GM23338 (cell line): ENCODE measurements at regions not wholly inside any gene's neighbourhood (a gene's known extent, or its start where the extent isn't known, plus 50 kb on each side); places are given as distances from the start of the nearest gene placed in this dataset.

Experiments used
- ATAC-seq: fragments of 200-7000 bp; cut with Tn5 transposase; 3 replicates; pipeline ENCODE4 v1.9.1; 2020
- DNase-seq: peaks from one replicate; pipeline ENCODE4 v3.0.0-alpha.2; 2015; ENCODE audit warnings: low spot score
- H2AFZ ChIP-seq: fragments of 200-600 bp; sonication (generic); 2 replicates; pipeline ENCODE4 v1.8.0; 2016; ENCODE audit warnings: antibody characterized with exemption, mild to moderate bottlenecking, moderate library complexity
- H3F3A ChIP-seq: fragments of 200-600 bp; sonication (generic); replicated peaks from 2 replicates; pipeline ENCODE4 v1.8.0; 2017; ENCODE audit warnings: antibody characterized with exemption, mixed run types, low read depth
- H3K27ac ChIP-seq: fragments of 200-600 bp; sonication (generic); 2 replicates; pipeline ENCODE4 v1.6.1; 2016; ENCODE audit warnings: low read depth
- H3K27me3 ChIP-seq: fragments of 200-600 bp; sonication (generic); 2 replicates; pipeline ENCODE4 v1.8.0; 2016; ENCODE audit warnings: mild to moderate bottlenecking, mixed run types, moderate library complexity; ENCODE audit not compliant: insufficient read depth
- H3K36me3 ChIP-seq: fragments of 200-600 bp; sonication (generic); 2 replicates; pipeline ENCODE4 v1.8.0; 2016; ENCODE audit warnings: mild to moderate bottlenecking; ENCODE audit not compliant: insufficient read depth
- H3K4me1 ChIP-seq: fragments of 200-600 bp; sonication (generic); 2 replicates; pipeline ENCODE4 v1.8.0; 2016; ENCODE audit warnings: mild to moderate bottlenecking, moderate library complexity; ENCODE audit not compliant: insufficient read depth
- H3K4me2 ChIP-seq: fragments of 200-600 bp; sonication (generic); 2 replicates; pipeline ENCODE4 v1.7.1; 2017; ENCODE audit warnings: mixed run types
- H3K4me3 ChIP-seq: fragments of 200-600 bp; sonication (generic); 2 replicates; pipeline ENCODE4 v1.6.1; 2016; ENCODE audit warnings: mixed run types
- H3K79me2 ChIP-seq: fragments of 200-600 bp; sonication (generic); replicated peaks from 2 replicates; pipeline ENCODE4 v1.8.0; 2017; ENCODE audit warnings: mild to moderate bottlenecking; ENCODE audit not compliant: insufficient read depth
- H3K9me2 ChIP-seq: fragments of 200-600 bp; sonication (generic); 2 replicates; pipeline ENCODE4 v1.8.0; 2017; ENCODE audit not compliant: insufficient read depth
- H4K20me1 ChIP-seq: fragments of 200-600 bp; sonication (generic); replicated peaks from 2 replicates; pipeline ENCODE4 v1.8.0; 2017; ENCODE audit warnings: mild to moderate bottlenecking; ENCODE audit not compliant: insufficient read depth
- H3K27ac Mint-ChIP-seq: 2 replicates; pipeline ENCODE4 v1.8.0; 2020; ENCODE audit warnings: inconsistent platforms, mild to moderate bottlenecking, moderate library complexity, mixed read lengths
- H3K27me3 Mint-ChIP-seq: 3 replicates; pipeline ENCODE4 v1.8.0; 2022; ENCODE audit warnings: low read depth, mild to moderate bottlenecking, moderate library complexity, mixed read lengths, inconsistent platforms; ENCODE audit not compliant: insufficient read depth, poor library complexity
- H3K36me3 Mint-ChIP-seq: 3 replicates; pipeline ENCODE4 v1.8.0; 2021; ENCODE audit warnings: low read depth, mild to moderate bottlenecking, inconsistent platforms, moderate library complexity, mixed read lengths
- H3K4me1 Mint-ChIP-seq: 3 replicates; pipeline ENCODE4 v1.8.0; 2020; ENCODE audit warnings: mild to moderate bottlenecking, inconsistent platforms, mixed read lengths
- H3K4me3 Mint-ChIP-seq: 3 replicates; pipeline ENCODE4 v1.8.0; 2021; ENCODE audit warnings: moderate library complexity, mild to moderate bottlenecking, inconsistent platforms, mixed read lengths
- H3K9me3 Mint-ChIP-seq: 3 replicates; pipeline ENCODE4 v1.8.0; 2020; ENCODE audit warnings: moderate library complexity, mild to moderate bottlenecking, inconsistent platforms, mixed read lengths
- CREB1 ChIP-seq: fragments of 250-450 bp; sonication (Bioruptor Pico); IDR thresholded peaks from 2 replicates; pipeline ENCODE4 v1.5.0; 2020; ENCODE audit warnings: low read depth, mild to moderate bottlenecking, moderate library complexity
- EZH2 ChIP-seq: fragments of 200-600 bp; sonication (generic); IDR thresholded peaks from one replicate; pipeline ENCODE4 v1.8.0; 2017; ENCODE audit warnings: antibody characterized with exemption, mild to moderate bottlenecking, low read depth; ENCODE audit not compliant: unreplicated experiment
- EZH2phosphoT487 ChIP-seq: fragments of 200-600 bp; sonication (generic); IDR thresholded peaks from one replicate; pipeline ENCODE4 v1.8.1; 2018; ENCODE audit warnings: antibody characterized with exemption; ENCODE audit not compliant: unreplicated experiment
- JUNB ChIP-seq: IDR thresholded peaks from one replicate; pipeline ENCODE4 v1.6.1; 2016; ENCODE audit warnings: antibody characterized with exemption; ENCODE audit not compliant: unreplicated experiment
- NANOG ChIP-seq: IDR thresholded peaks from 2 replicates; pipeline ENCODE4 v1.6.1; 2016; ENCODE audit warnings: antibody characterized with exemption, borderline replicate concordance
- POLR2AphosphoS5 ChIP-seq: IDR thresholded peaks from 2 replicates; pipeline ENCODE4 v1.6.1; 2016; ENCODE audit warnings: antibody characterized with exemption, low read depth
- STAT1 ChIP-seq: IDR thresholded peaks from one replicate; pipeline ENCODE4 v1.6.1; 2016; ENCODE audit warnings: antibody characterized with exemption; ENCODE audit not compliant: unreplicated experiment
- ZNF114 ChIP-seq: fragments of 250-450 bp; sonication (Bioruptor Pico); IDR thresholded peaks from 2 replicates; pipeline ENCODE4 v1.5.0; 2020; ENCODE audit warnings: mild to moderate bottlenecking, moderate library complexity
- ZNF331 ChIP-seq: fragments of 250-450 bp; sonication (Bioruptor Pico); IDR thresholded peaks from 2 replicates; pipeline ENCODE4 v1.5.0; 2020; ENCODE audit warnings: low read depth, mild to moderate bottlenecking, moderate library complexity
- TF ChIP-seq, protein P1 (sequence below): IDR thresholded peaks from one replicate; pipeline ENCODE4 v1.6.1; 2018; ENCODE audit warnings: antibody characterized with exemption; ENCODE audit not compliant: unreplicated experiment
- TF ChIP-seq, protein P2 (sequence below): IDR thresholded peaks from 2 replicates; pipeline ENCODE4 v1.6.1; 2016; ENCODE audit warnings: antibody characterized with exemption
- TF ChIP-seq, protein P3 (sequence below), 2 experiments: fragments of 200-600 bp in 1 of 2; sonication (generic) in 1 of 2; conservative IDR thresholded peaks; 2 replicates each; pipeline versions ENCODE4 v1.5.1 to v1.6.1; 2016 to 2017; ENCODE audit warnings: antibody characterized with exemption in 2 of 2, low read depth in 2 of 2, mild to moderate bottlenecking in 2 of 2, moderate library complexity in 1 of 2
- TF ChIP-seq, protein P4 (sequence below): fragments of 250-450 bp; sonication (Bioruptor Pico); IDR thresholded peaks from 2 replicates; pipeline ENCODE4 v1.5.0; 2020; ENCODE audit warnings: mild to moderate bottlenecking, moderate library complexity

DNA sequence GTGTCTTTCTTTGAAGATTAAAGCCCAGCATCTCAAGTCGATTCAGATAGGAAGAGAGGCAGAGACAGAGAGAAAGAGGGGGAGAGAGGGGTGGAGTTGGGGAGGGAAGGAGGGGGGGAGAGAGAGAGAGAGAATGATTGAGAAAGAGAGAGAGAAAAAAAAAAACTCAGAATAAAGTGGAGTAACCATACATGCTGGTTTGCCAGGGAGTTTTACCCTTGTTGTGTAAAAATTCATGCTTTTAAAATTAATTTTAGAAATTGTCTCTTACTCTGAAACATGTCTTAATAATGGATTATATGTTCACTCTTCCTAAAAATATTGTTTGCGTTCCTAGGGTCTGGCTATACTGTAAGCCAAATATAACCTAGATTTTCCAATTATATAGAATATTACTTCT is 908.5 kb downstream of the DSC3 start:
- Histone ChIP-seq H3K27me3 (no peaks in the 10 kb centered on the region), H2AFZ (no peak overlapping the region), H4K20me1 (no peaks in the 10 kb centered on the region), H3F3A (no peaks in the 10 kb centered on the region), H3K79me2 (no peaks in the 10 kb centered on the region), H3K4me3 (no peak overlapping the region), H3K36me3 (no peaks in the 10 kb centered on the region), H3K4me1 (no peaks in the 10 kb centered on the region), H3K4me2 (no peak overlapping the region), H3K27ac (no peak overlapping the region), H3K9me2 (peaks cover 4% of the 10 kb centered on the region; the same call in 1 of the 2 replicates)
- H3K36me3 Mint-ChIP-seq, result peaks cover 3% of the 10 kb centered on the region; the same call in 1 of the 3 replicates
- no peaks in the 10 kb centered on the region for H3K4me1 Mint-ChIP-seq
- no peak for ATAC-seq
- H3K4me3 Mint-ChIP-seq, result no peak overlapping the region
- no peak for DNase-seq
- H3K27me3 Mint-ChIP-seq, result no peaks in the 10 kb centered on the region
- no peak overlapping the region for H3K27ac Mint-ChIP-seq
- no peak for TF ChIP-seq CREB1
- no peak for TF ChIP-seq NANOG
- TF ChIP-seq, protein P1, sequence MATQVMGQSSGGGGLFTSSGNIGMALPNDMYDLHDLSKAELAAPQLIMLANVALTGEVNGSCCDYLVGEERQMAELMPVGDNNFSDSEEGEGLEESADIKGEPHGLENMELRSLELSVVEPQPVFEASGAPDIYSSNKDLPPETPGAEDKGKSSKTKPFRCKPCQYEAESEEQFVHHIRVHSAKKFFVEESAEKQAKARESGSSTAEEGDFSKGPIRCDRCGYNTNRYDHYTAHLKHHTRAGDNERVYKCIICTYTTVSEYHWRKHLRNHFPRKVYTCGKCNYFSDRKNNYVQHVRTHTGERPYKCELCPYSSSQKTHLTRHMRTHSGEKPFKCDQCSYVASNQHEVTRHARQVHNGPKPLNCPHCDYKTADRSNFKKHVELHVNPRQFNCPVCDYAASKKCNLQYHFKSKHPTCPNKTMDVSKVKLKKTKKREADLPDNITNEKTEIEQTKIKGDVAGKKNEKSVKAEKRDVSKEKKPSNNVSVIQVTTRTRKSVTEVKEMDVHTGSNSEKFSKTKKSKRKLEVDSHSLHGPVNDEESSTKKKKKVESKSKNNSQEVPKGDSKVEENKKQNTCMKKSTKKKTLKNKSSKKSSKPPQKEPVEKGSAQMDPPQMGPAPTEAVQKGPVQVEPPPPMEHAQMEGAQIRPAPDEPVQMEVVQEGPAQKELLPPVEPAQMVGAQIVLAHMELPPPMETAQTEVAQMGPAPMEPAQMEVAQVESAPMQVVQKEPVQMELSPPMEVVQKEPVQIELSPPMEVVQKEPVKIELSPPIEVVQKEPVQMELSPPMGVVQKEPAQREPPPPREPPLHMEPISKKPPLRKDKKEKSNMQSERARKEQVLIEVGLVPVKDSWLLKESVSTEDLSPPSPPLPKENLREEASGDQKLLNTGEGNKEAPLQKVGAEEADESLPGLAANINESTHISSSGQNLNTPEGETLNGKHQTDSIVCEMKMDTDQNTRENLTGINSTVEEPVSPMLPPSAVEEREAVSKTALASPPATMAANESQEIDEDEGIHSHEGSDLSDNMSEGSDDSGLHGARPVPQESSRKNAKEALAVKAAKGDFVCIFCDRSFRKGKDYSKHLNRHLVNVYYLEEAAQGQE, result no peak
- TF ChIP-seq STAT1, result no peak
- TF ChIP-seq JUNB, result no peak
- no peak for TF ChIP-seq EZH2
- TF ChIP-seq EZH2phosphoT487, result no peak
- no peak for TF ChIP-seq ZNF331 (CRISPR knock-in tag)
- TF ChIP-seq, protein P2, sequence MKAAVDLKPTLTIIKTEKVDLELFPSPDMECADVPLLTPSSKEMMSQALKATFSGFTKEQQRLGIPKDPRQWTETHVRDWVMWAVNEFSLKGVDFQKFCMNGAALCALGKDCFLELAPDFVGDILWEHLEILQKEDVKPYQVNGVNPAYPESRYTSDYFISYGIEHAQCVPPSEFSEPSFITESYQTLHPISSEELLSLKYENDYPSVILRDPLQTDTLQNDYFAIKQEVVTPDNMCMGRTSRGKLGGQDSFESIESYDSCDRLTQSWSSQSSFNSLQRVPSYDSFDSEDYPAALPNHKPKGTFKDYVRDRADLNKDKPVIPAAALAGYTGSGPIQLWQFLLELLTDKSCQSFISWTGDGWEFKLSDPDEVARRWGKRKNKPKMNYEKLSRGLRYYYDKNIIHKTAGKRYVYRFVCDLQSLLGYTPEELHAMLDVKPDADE, result no peak
- TF ChIP-seq, protein P3, sequence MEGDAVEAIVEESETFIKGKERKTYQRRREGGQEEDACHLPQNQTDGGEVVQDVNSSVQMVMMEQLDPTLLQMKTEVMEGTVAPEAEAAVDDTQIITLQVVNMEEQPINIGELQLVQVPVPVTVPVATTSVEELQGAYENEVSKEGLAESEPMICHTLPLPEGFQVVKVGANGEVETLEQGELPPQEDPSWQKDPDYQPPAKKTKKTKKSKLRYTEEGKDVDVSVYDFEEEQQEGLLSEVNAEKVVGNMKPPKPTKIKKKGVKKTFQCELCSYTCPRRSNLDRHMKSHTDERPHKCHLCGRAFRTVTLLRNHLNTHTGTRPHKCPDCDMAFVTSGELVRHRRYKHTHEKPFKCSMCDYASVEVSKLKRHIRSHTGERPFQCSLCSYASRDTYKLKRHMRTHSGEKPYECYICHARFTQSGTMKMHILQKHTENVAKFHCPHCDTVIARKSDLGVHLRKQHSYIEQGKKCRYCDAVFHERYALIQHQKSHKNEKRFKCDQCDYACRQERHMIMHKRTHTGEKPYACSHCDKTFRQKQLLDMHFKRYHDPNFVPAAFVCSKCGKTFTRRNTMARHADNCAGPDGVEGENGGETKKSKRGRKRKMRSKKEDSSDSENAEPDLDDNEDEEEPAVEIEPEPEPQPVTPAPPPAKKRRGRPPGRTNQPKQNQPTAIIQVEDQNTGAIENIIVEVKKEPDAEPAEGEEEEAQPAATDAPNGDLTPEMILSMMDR (conservative IDR thresholded peaks at IDR 0.05; ENCODE audit: low read depth in 2 of 2), result no peak
- TF ChIP-seq, protein P4, sequence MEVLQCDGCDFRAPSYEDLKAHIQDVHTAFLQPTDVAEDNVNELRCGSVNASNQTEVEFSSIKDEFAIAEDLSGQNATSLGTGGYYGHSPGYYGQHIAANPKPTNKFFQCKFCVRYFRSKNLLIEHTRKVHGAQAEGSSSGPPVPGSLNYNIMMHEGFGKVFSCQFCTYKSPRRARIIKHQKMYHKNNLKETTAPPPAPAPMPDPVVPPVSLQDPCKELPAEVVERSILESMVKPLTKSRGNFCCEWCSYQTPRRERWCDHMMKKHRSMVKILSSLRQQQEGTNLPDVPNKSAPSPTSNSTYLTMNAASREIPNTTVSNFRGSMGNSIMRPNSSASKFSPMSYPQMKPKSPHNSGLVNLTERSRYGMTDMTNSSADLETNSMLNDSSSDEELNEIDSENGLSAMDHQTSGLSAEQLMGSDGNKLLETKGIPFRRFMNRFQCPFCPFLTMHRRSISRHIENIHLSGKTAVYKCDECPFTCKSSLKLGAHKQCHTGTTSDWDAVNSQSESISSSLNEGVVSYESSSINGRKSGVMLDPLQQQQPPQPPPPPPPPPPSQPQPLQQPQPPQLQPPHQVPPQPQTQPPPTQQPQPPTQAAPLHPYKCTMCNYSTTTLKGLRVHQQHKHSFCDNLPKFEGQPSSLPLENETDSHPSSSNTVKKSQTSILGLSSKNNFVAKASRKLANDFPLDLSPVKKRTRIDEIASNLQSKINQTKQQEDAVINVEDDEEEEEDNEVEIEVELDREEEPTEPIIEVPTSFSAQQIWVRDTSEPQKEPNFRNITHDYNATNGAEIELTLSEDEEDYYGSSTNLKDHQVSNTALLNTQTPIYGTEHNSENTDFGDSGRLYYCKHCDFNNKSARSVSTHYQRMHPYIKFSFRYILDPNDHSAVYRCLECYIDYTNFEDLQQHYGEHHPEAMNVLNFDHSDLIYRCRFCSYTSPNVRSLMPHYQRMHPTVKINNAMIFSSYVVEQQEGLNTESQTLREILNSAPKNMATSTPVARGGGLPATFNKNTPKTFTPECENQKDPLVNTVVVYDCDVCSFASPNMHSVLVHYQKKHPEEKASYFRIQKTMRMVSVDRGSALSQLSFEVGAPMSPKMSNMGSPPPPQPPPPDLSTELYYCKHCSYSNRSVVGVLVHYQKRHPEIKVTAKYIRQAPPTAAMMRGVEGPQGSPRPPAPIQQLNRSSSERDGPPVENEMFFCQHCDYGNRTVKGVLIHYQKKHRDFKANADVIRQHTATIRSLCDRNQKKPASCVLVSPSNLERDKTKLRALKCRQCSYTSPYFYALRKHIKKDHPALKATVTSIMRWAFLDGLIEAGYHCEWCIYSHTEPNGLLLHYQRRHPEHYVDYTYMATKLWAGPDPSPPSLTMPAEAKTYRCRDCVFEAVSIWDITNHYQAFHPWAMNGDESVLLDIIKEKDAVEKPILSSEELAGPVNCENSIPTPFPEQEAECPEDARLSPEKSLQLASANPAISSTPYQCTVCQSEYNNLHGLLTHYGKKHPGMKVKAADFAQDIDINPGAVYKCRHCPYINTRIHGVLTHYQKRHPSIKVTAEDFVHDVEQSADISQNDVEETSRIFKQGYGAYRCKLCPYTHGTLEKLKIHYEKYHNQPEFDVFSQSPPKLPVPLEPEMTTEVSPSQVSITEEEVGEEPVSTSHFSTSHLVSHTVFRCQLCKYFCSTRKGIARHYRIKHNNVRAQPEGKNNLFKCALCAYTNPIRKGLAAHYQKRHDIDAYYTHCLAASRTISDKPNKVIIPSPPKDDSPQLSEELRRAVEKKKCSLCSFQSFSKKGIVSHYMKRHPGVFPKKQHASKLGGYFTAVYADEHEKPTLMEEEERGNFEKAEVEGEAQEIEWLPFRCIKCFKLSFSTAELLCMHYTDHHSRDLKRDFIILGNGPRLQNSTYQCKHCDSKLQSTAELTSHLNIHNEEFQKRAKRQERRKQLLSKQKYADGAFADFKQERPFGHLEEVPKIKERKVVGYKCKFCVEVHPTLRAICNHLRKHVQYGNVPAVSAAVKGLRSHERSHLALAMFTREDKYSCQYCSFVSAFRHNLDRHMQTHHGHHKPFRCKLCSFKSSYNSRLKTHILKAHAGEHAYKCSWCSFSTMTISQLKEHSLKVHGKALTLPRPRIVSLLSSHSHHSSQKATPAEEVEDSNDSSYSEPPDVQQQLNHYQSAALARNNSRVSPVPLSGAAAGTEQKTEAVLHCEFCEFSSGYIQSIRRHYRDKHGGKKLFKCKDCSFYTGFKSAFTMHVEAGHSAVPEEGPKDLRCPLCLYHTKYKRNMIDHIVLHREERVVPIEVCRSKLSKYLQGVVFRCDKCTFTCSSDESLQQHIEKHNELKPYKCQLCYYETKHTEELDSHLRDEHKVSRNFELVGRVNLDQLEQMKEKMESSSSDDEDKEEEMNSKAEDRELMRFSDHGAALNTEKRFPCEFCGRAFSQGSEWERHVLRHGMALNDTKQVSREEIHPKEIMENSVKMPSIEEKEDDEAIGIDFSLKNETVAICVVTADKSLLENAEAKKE (CRISPR knock-in tag), result no peak
- TF ChIP-seq POLR2AphosphoS5, result no peak
- no peak for TF ChIP-seq ZNF114 (CRISPR knock-in tag)
- peaks cover 19% of the 10 kb centered on the region; the same call in 2 of the 3 replicates for H3K9me3 Mint-ChIP-seq
